Keratinocyte (primary cell): ENCODE measurements at regions not wholly inside any gene's neighbourhood (a gene's known extent, or its start where the extent isn't known, plus 50 kb on each side); places are given as distances from the start of the nearest gene placed in this dataset.

Experiments
- DNase-seq: peaks from one replicate; pipeline ENCODE4 v3.0.0-alpha.2; 2011; ENCODE audit warnings: low read depth, missing footprints, low spot score
- FAIRE-seq: peaks from 2 replicates; lab custom pipeline; 2011; peaks lifted over from hg19 to GRCh38; lab: Jason Lieb, UNC
- H2AFZ ChIP-seq: 2 replicates; pipeline ENCODE4 v1.6.0; 2012; ENCODE audit warnings: low read length, control low read depth, inconsistent platforms; ENCODE audit not compliant: control insufficient read depth
- H3K27ac ChIP-seq: 2 replicates; pipeline ENCODE4 v1.5.1; 2011; ENCODE audit warnings: low read length; ENCODE audit not compliant: control insufficient read depth, insufficient read depth
- H3K27me3 ChIP-seq: 3 replicates; pipeline ENCODE4 v1.6.0; 2011; ENCODE audit warnings: low read length; ENCODE audit not compliant: control insufficient read depth, insufficient read depth; ENCODE audit errors: extremely low read depth
- H3K36me3 ChIP-seq, 2 experiments: 2 replicates in 1 of 2; 3 replicates in 1 of 2; pipeline ENCODE4 v1.5.1; 2011; ENCODE audit warnings: low read length in 2 of 2, mild to moderate bottlenecking in 1 of 2; ENCODE audit not compliant: control insufficient read depth in 2 of 2, insufficient read depth in 2 of 2; ENCODE audit errors: extremely low read depth in 1 of 2
- H3K4me1 ChIP-seq: 3 replicates; pipeline ENCODE4 v1.5.1; 2011; ENCODE audit warnings: low read length; ENCODE audit not compliant: control insufficient read depth, insufficient read depth; ENCODE audit errors: extremely low read depth
- H3K4me2 ChIP-seq: 3 replicates; pipeline ENCODE4 v1.6.0; 2011; ENCODE audit warnings: low read depth, low read length; ENCODE audit not compliant: control insufficient read depth, insufficient read depth; ENCODE audit errors: extremely low read depth
- H3K4me3 ChIP-seq, 3 experiments: fragments of 200-600 bp in 1 of 3; sonication (generic) in 1 of 3; 2 replicates in 2 of 3; 3 replicates in 1 of 3; pipeline ENCODE4 v1.5.1; 2011 to 2016; ENCODE audit warnings: low read length in 3 of 3, mild to moderate bottlenecking in 3 of 3, control low read depth in 2 of 3, inconsistent platforms in 1 of 3, low read depth in 1 of 3, mixed read lengths in 1 of 3, mixed run types in 1 of 3, moderate library complexity in 1 of 3; ENCODE audit not compliant: control insufficient read depth in 2 of 3, insufficient read depth in 2 of 3; ENCODE audit errors: extremely low read depth in 1 of 3
- H3K79me2 ChIP-seq: 2 replicates; pipeline ENCODE4 v1.6.0; 2012; ENCODE audit warnings: low read length; ENCODE audit not compliant: control insufficient read depth, insufficient read depth
- H3K9ac ChIP-seq: 3 replicates; pipeline ENCODE4 v1.6.0; 2011; ENCODE audit warnings: low read length; ENCODE audit not compliant: control insufficient read depth, insufficient read depth; ENCODE audit errors: extremely low read depth
- H3K9me1 ChIP-seq: 3 replicates; pipeline ENCODE4 v1.6.0; 2011; ENCODE audit warnings: low read length; ENCODE audit not compliant: control insufficient read depth, insufficient read depth; ENCODE audit errors: extremely low read depth
- H3K9me3 ChIP-seq: 2 replicates; pipeline ENCODE4 v1.5.1; 2012; ENCODE audit warnings: low read depth, low read length; ENCODE audit not compliant: control insufficient read depth
- H4K20me1 ChIP-seq: 3 replicates; pipeline ENCODE4 v1.6.0; 2011; ENCODE audit warnings: low read length; ENCODE audit not compliant: control insufficient read depth, insufficient read depth; ENCODE audit errors: extremely low read depth
- EZH2 ChIP-seq: IDR thresholded peaks from one replicate; pipeline ENCODE4 v1.6.1; 2012; ENCODE audit warnings: inconsistent platforms, mild to moderate bottlenecking, low read length, moderate library complexity
- dilution Hi-C: fragments of 300-500 bp; cut with MboI; formaldehyde crosslinking; loops from one replicate; pipeline ENCODE4 v1.7.0; 2020; ENCODE audit warnings: low sequenced_read_pairs; ENCODE audit not compliant: extremely low pct_ligation_motif_present
- TF ChIP-seq, protein P1 (sequence below), 3 experiments: IDR thresholded peaks in 1 of 3; conservative IDR thresholded peaks in 1 of 3; optimal IDR thresholded peaks in 1 of 3; 2 replicates in 2 of 3; 3 replicates in 1 of 3; pipeline versions ENCODE3 to v1.5.1; 2011; ENCODE audit warnings: low read length in 3 of 3, mild to moderate bottlenecking in 3 of 3, moderate library complexity in 2 of 3, control low read depth in 1 of 3, inconsistent platforms in 1 of 3; ENCODE audit not compliant: insufficient read depth in 2 of 3; ENCODE audit errors: extremely low read depth in 1 of 3

DNA sequence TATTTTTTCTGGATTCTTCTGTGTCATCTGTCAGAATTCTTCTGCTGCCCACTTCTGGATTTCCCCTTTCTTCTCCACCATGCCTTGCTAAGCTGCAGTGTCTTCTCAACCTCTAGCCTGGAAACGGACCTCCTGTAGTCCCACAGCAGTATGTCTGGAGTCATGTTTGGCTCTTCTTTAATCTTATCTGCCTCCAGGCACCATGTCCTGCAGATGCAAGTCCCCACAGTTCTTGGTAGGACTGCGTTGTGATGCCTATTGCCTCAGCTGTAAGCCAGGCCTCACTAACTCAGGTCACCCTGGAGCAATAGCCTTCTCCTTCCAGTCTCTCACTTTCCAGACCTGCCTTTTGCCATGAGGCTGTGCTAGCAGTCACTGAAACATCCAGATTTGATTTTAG is 268.3 kb downstream of the POM121L12 start:
- H3K9me1 ChIP-seq = no peaks in the 10 kb centered on the region
- no peak overlapping the region for H3K4me3 ChIP-seq
- H3K9me3 ChIP-seq = no peaks in the 10 kb centered on the region
- FAIRE-seq (no peak), DNase-seq (no peak)
- no peaks in the 10 kb centered on the region for H3K79me2 ChIP-seq
- TF ChIP-seq, protein P1, sequence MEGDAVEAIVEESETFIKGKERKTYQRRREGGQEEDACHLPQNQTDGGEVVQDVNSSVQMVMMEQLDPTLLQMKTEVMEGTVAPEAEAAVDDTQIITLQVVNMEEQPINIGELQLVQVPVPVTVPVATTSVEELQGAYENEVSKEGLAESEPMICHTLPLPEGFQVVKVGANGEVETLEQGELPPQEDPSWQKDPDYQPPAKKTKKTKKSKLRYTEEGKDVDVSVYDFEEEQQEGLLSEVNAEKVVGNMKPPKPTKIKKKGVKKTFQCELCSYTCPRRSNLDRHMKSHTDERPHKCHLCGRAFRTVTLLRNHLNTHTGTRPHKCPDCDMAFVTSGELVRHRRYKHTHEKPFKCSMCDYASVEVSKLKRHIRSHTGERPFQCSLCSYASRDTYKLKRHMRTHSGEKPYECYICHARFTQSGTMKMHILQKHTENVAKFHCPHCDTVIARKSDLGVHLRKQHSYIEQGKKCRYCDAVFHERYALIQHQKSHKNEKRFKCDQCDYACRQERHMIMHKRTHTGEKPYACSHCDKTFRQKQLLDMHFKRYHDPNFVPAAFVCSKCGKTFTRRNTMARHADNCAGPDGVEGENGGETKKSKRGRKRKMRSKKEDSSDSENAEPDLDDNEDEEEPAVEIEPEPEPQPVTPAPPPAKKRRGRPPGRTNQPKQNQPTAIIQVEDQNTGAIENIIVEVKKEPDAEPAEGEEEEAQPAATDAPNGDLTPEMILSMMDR (optimal IDR thresholded peaks at IDR 0.05 in 1 of 3, IDR thresholded peaks at IDR 0.05 in 1 of 3, conservative IDR thresholded peaks at IDR 0.05 in 1 of 3; ENCODE audit: extremely low read depth in 1 of 3, insufficient read depth in 2 of 3, low read length in 3 of 3) = no peak
- TF ChIP-seq EZH2 = no peak
- no peaks in the 10 kb centered on the region for H3K27me3 ChIP-seq
- no peak overlapping the region for H3K9ac ChIP-seq
- dilution Hi-C loops = no loop called here
- H4K20me1 ChIP-seq = no peaks in the 10 kb centered on the region
- no peak overlapping the region for H3K27ac ChIP-seq
- H3K36me3 ChIP-seq = no peaks in the 10 kb centered on the region
- no peak overlapping the region for H3K4me2 ChIP-seq
- H2AFZ ChIP-seq = no peak overlapping the region
- H3K4me1 ChIP-seq = no peaks in the 10 kb centered on the region

DNA sequence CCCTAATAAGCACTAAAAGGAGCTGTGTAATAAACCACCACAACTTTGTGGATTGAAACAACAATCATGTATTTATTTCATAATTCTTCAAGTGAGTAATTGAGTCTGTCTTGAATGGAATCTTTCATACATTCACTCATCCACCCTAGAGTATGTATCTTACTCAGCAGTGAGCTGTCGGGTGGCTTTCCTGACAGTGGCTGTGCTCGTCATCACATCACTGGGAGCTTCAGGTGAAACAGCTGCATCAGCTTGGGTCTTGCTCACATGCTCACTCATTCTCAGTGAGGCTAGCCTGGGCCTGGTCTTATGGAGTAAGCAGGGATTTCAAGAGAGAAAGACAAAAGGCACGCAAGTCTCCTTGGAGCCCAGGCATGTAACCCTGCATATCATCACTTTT is 271.4 kb downstream of the POM121L12 start:
- H3K4me1 ChIP-seq = no peaks in the 10 kb centered on the region
- H3K9me1 ChIP-seq = no peaks in the 10 kb centered on the region
- H3K4me3 ChIP-seq = no peak overlapping the region
- TF ChIP-seq EZH2 = no peak
- TF ChIP-seq, protein P1 (optimal IDR thresholded peaks at IDR 0.05 in 1 of 3, IDR thresholded peaks at IDR 0.05 in 1 of 3, conservative IDR thresholded peaks at IDR 0.05 in 1 of 3; ENCODE audit: extremely low read depth in 1 of 3, insufficient read depth in 2 of 3, low read length in 3 of 3) = no peak
- H3K4me2 ChIP-seq = no peak overlapping the region
- dilution Hi-C loops = no loop called here
- no peaks in the 10 kb centered on the region for H3K27me3 ChIP-seq
- no peak overlapping the region for H3K9ac ChIP-seq
- H3K9me3 ChIP-seq = no peaks in the 10 kb centered on the region
- H2AFZ ChIP-seq = no peak overlapping the region
- DNase-seq (no peak), FAIRE-seq (no peak)
- no peaks in the 10 kb centered on the region for H3K79me2 ChIP-seq
- H3K27ac ChIP-seq = no peak overlapping the region
- H4K20me1 ChIP-seq = no peaks in the 10 kb centered on the region
- no peaks in the 10 kb centered on the region for H3K36me3 ChIP-seq
